ENCODE measurements at regions not wholly inside any gene's neighbourhood (a gene's known extent, or its start where the extent isn't known, plus 50 kb on each side); places are given as distances from the start of the nearest gene placed in this dataset.

DNA sequence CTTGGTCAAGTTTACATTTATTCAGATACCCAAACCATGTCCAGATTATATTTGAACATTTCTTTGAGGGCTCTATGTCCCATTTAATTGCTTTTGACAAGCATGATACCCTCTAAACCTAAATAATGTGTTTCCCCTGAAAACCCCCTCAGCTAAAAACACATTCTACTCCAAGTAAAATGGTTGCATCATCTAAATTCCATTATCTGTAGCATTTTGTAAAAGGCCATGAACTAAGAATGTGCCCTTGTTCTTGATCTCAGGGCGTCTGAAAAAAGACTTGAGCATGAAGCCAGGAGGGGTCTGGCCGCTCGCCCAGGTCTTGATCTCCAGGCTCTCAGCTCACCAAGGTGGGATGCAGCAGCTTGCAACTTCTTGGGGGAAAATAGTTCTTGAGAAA, 53.5 kb upstream of the ERCC6L2 start:
- no peak for TF ChIP-seq GATA2 (IDR thresholded peaks at IDR 0.05; ENCODE audit: low read depth, low read length)
- TF ChIP-seq GATA3 (IDR thresholded peaks at IDR 0.05; ENCODE audit: low read depth, low read length): no peak

Data from SH-SY5Y (cell line).